ENCODE measurements at regions not wholly inside any gene's neighbourhood (a gene's known extent, or its start where the extent isn't known, plus 50 kb on each side); places are given as distances from the start of the nearest gene placed in this dataset.
"Not testable (repeated sequence)": the region's sequence is repeated elsewhere in the genome, so short reads cannot be mapped to it uniquely, and the experiment has no call there.

- not testable (repeated sequence) for DNase-seq
Observed at GRCh38 chr4:94155404-94155803, 52.3 kb upstream of the SMARCAD1 start.

- no peak for DNase-seq
Observed at GRCh38 chr4:94156826-94157225, 50.8 kb upstream of the SMARCAD1 start.
